SK-N-SH treated with all-trans-retinoic acid at 6 μM for 48 hours (cell line): ENCODE measurements at regions not wholly inside any gene's neighbourhood (a gene's known extent, or its start where the extent isn't known, plus 50 kb on each side); places are given as distances from the start of the nearest gene placed in this dataset.

Experiments
- ISL1 ChIP-seq: fragments of 250-450 bp; sonication (Bioruptor Pico); IDR thresholded peaks from 2 replicates; pipeline ENCODE4 v2.1.2; 2022; ENCODE audit warnings: mild to moderate bottlenecking, moderate library complexity
- PATZ1 ChIP-seq: fragments of 250-450 bp; sonication (Bioruptor Pico); IDR thresholded peaks from 2 replicates; pipeline ENCODE4 v1.8.0; 2020; ENCODE audit warnings: mild to moderate bottlenecking, moderate library complexity, borderline replicate concordance
- ZFP3 ChIP-seq: fragments of 250-450 bp; sonication (Bioruptor Pico); IDR thresholded peaks from 2 replicates; pipeline ENCODE4 v1.5.0; 2020; ENCODE audit warnings: mild to moderate bottlenecking, moderate library complexity

- TF ChIP-seq PATZ1 (CRISPR knock-in tag) (no peak), ISL1 (CRISPR knock-in tag) (no peak), ZFP3 (CRISPR knock-in tag) (no peak)
These were observed 352.3 kb upstream of the MEIS1 start for GRCh38 chr2:66082581-66082980.
